Left ventricle myocardium inferior (tissue), 1 donor: ENCODE measurements at regions not wholly inside any gene's neighbourhood (a gene's known extent, or its start where the extent isn't known, plus 50 kb on each side); places are given as distances from the start of the nearest gene placed in this dataset.
"Not testable (repeated sequence)": the region's sequence is repeated elsewhere in the genome, so short reads cannot be mapped to it uniquely, and the experiment has no call there.

Experiments
- DNase-seq: peaks from one replicate; pipeline ENCODE4 v3.0.0-alpha.2; 2020
- H3K27ac ChIP-seq: fragments of 200-600 bp; replicated peaks from 2 replicates; pipeline ENCODE4 v1.8.0; 2021
- H3K27me3 ChIP-seq: fragments of 200-600 bp; 2 replicates; pipeline ENCODE4 v1.8.0; 2021; ENCODE audit warnings: low read depth
- H3K36me3 ChIP-seq: fragments of 200-600 bp; 2 replicates; pipeline ENCODE4 v1.8.0; 2021
- H3K4me1 ChIP-seq: fragments of 200-600 bp; 2 replicates; pipeline ENCODE4 v1.8.0; 2021
- H3K4me3 ChIP-seq: fragments of 200-600 bp; 2 replicates; pipeline ENCODE4 v1.8.0; 2021; ENCODE audit warnings: mild to moderate bottlenecking, moderate library complexity
- H3K9me3 ChIP-seq: fragments of 200-600 bp; replicated peaks from 2 replicates; pipeline ENCODE4 v1.8.0; 2021
- CTCF ChIP-seq: fragments of 200-600 bp; IDR thresholded peaks from 2 replicates; pipeline ENCODE4 v1.8.0; 2021; ENCODE audit warnings: antibody characterized with exemption, mild to moderate bottlenecking, borderline replicate concordance
- intact Hi-C: fragments of 100-400 bp; cut with micrococcal nuclease; formaldehyde crosslinking; loops from one replicate; pipeline ENCODE4 v1.11.0; 2022
- donor health status: DM: no; HTN: yes; CAD: no; lungs with severe emphysema.

GRCh38 chr6:135722679-135723078, 128.8 kb upstream of the PDE7B start:
- intact Hi-C loops, result no loop called here
- DNase-seq, result no peak
- Histone ChIP-seq H3K9me3 (peaks cover 41% of the 10 kb centered on the region), H3K27ac (no peak overlapping the region), H3K4me1 (no peaks in the 10 kb centered on the region), H3K27me3 (no peaks in the 10 kb centered on the region), H3K36me3 (peaks cover 8% of the 10 kb centered on the region), H3K4me3 (no peak overlapping the region)
- no peak for TF ChIP-seq CTCF

- no peak for TF ChIP-seq CTCF
- Histone ChIP-seq H3K36me3 (peaks cover 8% of the 10 kb centered on the region), H3K27ac (no peak overlapping the region), H3K9me3 (peaks cover 25% of the 10 kb centered on the region), H3K4me1 (no peaks in the 10 kb centered on the region), H3K4me3 (no peak overlapping the region), H3K27me3 (no peaks in the 10 kb centered on the region)
- intact Hi-C loops, result no loop called here
- no peak for DNase-seq
Measured at GRCh38 chr6:135728589-135728988, 122.9 kb upstream of the PDE7B start.

GRCh38 chr6:135731116-135731515, 120.4 kb upstream of the PDE7B start:
- H3K9me3 ChIP-seq, result peaks cover 11% of the 10 kb centered on the region
- H3K27me3 ChIP-seq, result no peaks in the 10 kb centered on the region
- peaks cover 3% of the 10 kb centered on the region for H3K36me3 ChIP-seq
- H3K4me1 ChIP-seq, result no peaks in the 10 kb centered on the region
- no peak for DNase-seq
- H3K27ac ChIP-seq, result no peak overlapping the region
- intact Hi-C loops, result no loop called here
- no peak overlapping the region for H3K4me3 ChIP-seq
- no peak for TF ChIP-seq CTCF

GRCh38 chr6:135736351-135736750, 115.2 kb upstream of the PDE7B start:
- H3K27me3 ChIP-seq, H3K4me1 ChIP-seq, H3K36me3 ChIP-seq, H3K9me3 ChIP-seq, DNase-seq, H3K4me3 ChIP-seq, H3K27ac ChIP-seq, intact Hi-C loops: not testable (repeated sequence)

GRCh38 chr6:135738636-135739035, 112.9 kb upstream of the PDE7B start:
- Histone ChIP-seq H3K4me3 (no peak overlapping the region), H3K36me3 (no peaks in the 10 kb centered on the region), H3K27me3 (no peaks in the 10 kb centered on the region), H3K4me1 (no peaks in the 10 kb centered on the region), H3K9me3 (no peaks in the 10 kb centered on the region), H3K27ac (no peak overlapping the region)
- TF ChIP-seq CTCF, result no peak
- DNase-seq, result no peak
- intact Hi-C loops, result no loop called here

GRCh38 chr6:135739288-135739687, 112.2 kb upstream of the PDE7B start:
- TF ChIP-seq CTCF, result no peak
- no peaks in the 10 kb centered on the region for H3K4me1 ChIP-seq
- no peaks in the 10 kb centered on the region for H3K27me3 ChIP-seq
- H3K4me3 ChIP-seq, result no peak overlapping the region
- H3K27ac ChIP-seq, result no peak overlapping the region
- no peaks in the 10 kb centered on the region for H3K9me3 ChIP-seq
- intact Hi-C loops, result no loop called here
- no peak for DNase-seq
- H3K36me3 ChIP-seq, result no peaks in the 10 kb centered on the region
